Tibial nerve (tissue), 4 donors: ENCODE measurements at regions not wholly inside any gene's neighbourhood (a gene's known extent, or its start where the extent isn't known, plus 50 kb on each side); places are given as distances from the start of the nearest gene placed in this dataset.

Source experiments
- DNase-seq, 2 donors: peaks; one replicate each; pipeline ENCODE4 v3.0.0-alpha.2; 2019; ENCODE audit warnings: low spot score in 2 of 2
- H3K27ac ChIP-seq, 4 donors: fragments of 200-600 bp; sonication (generic) in 3 of 4; one replicate each; pipeline ENCODE4 v1.5.1; 2017 to 2019; ENCODE audit warnings: mild to moderate bottlenecking in 1 of 4
- H3K27me3 ChIP-seq, 2 donors: fragments of 200-600 bp; sonication (generic) in 1 of 2; one replicate each; pipeline versions ENCODE4 v1.5.1 to v1.6.0; 2017 to 2019
- H3K36me3 ChIP-seq, 3 donors: fragments of 200-600 bp; sonication (generic); one replicate each; pipeline ENCODE4 v1.5.1; 2018 to 2019
- H3K4me1 ChIP-seq, 4 donors: fragments of 200-600 bp; sonication (generic) in 3 of 4; one replicate each; pipeline ENCODE4 v1.5.1; 2017 to 2019
- H3K4me3 ChIP-seq, 4 donors: fragments of 200-600 bp; sonication (generic) in 3 of 4; one replicate each; pipeline ENCODE4 v1.5.1; 2017 to 2019; ENCODE audit warnings: mild to moderate bottlenecking in 1 of 4, moderate library complexity in 1 of 4
- H3K9me3 ChIP-seq, 4 donors: fragments of 200-600 bp; sonication (generic) in 3 of 4; one replicate each; pipeline ENCODE4 v1.5.1; 2017 to 2019
- CTCF ChIP-seq, 5 experiments: fragments of 200-600 bp in 3 of 5; fragments of 450-650 bp in 2 of 5; sonication (generic) in 3 of 5; IDR thresholded peaks; one replicate each; pipeline ENCODE4 v1.5.1; 2016 to 2019; ENCODE audit warnings: antibody characterized with exemption in 5 of 5, mild to moderate bottlenecking in 3 of 5, moderate library complexity in 2 of 5
- EP300 ChIP-seq, 2 donors: sonication (generic); formaldehyde crosslinking; IDR thresholded peaks; one replicate each; pipeline ENCODE4 v1.6.1; 2017; ENCODE audit warnings: antibody characterized with exemption in 2 of 2, mild to moderate bottlenecking in 1 of 2
- POLR2A ChIP-seq, 2 donors: fragments of 450-650 bp; IDR thresholded peaks; one replicate each; pipeline ENCODE4 v1.6.1; 2017; ENCODE audit warnings: antibody characterized with exemption in 2 of 2, mild to moderate bottlenecking in 2 of 2, moderate library complexity in 2 of 2
- WGBS, 2 donors: methylation state at CpG; one replicate each; pipeline ENCODE4 v1.1.5; 2018; 5-methylcytosine and 5-hydroxymethylcytosine counted together

- Histone ChIP-seq H3K27me3 (no peaks in the 10 kb centered on the region), H3K4me3 (no peak overlapping the region), H3K27ac (no peak overlapping the region), H3K36me3 (no peaks in the 10 kb centered on the region), H3K4me1 (no peaks in the 10 kb centered on the region), H3K9me3 (no peaks in the 10 kb centered on the region)
- WGBS, 2 donors, result 77 to 83% methylated on average over 5 of the region's 5 CpGs
- no peak for DNase-seq
- no peak for TF ChIP-seq POLR2A (IDR thresholded peaks at IDR 0.05)
- no peak for TF ChIP-seq CTCF (IDR thresholded peaks at IDR 0.05)
- no peak for TF ChIP-seq EP300 (IDR thresholded peaks at IDR 0.05)
Measured at GRCh38 chr12:30484658-30485057, 211.0 kb downstream of the IPO8 start.

GRCh38 chr12:30482650-30483049, 213.0 kb downstream of the IPO8 start:
- no peak for DNase-seq
- no peaks in the 10 kb centered on the region for H3K9me3 ChIP-seq
- H3K4me1 ChIP-seq, result no peaks in the 10 kb centered on the region
- H3K4me3 ChIP-seq, result no peak overlapping the region
- no peaks in the 10 kb centered on the region for H3K36me3 ChIP-seq
- H3K27ac ChIP-seq, result no peak overlapping the region
- no peaks in the 10 kb centered on the region for H3K27me3 ChIP-seq
- TF ChIP-seq POLR2A (IDR thresholded peaks at IDR 0.05) (no peak), CTCF (IDR thresholded peaks at IDR 0.05) (no peak), EP300 (IDR thresholded peaks at IDR 0.05) (no peak)
- WGBS, 2 donors, result 74 to 79% methylated on average over 1 of the region's 1 CpG

- TF ChIP-seq POLR2A (IDR thresholded peaks at IDR 0.05) (no peak), EP300 (IDR thresholded peaks at IDR 0.05) (no peak), CTCF (IDR thresholded peaks at IDR 0.05) (no peak)
- 75 to 78% methylated on average over 2 of the region's 2 CpGs for WGBS, 2 donors
- no peak for DNase-seq
- Histone ChIP-seq H3K36me3 (no peaks in the 10 kb centered on the region), H3K27me3 (no peaks in the 10 kb centered on the region), H3K27ac (no peak overlapping the region), H3K4me1 (no peaks in the 10 kb centered on the region), H3K9me3 (peaks cover 0 to 12% (median 0%) of the 10 kb centered on the region in 4 donors), H3K4me3 (no peak overlapping the region)
Measured at GRCh38 chr12:30473274-30473673, 222.4 kb downstream of the IPO8 start.

- Histone ChIP-seq H3K4me3 (no peak overlapping the region), H3K9me3 (peaks cover 0 to 7% (median 0%) of the 10 kb centered on the region in 4 donors), H3K4me1 (no peaks in the 10 kb centered on the region), H3K27me3 (no peaks in the 10 kb centered on the region), H3K27ac (no peak overlapping the region), H3K36me3 (no peaks in the 10 kb centered on the region)
- TF ChIP-seq POLR2A (IDR thresholded peaks at IDR 0.05) (no peak), CTCF (IDR thresholded peaks at IDR 0.05) (no peak), EP300 (IDR thresholded peaks at IDR 0.05) (no peak)
- WGBS, 2 donors, result 52 to 54% methylated on average over 4 of the region's 4 CpGs
- DNase-seq, result no peak
Measured at GRCh38 chr12:30466093-30466585, 229.5 kb downstream of the IPO8 start.

GRCh38 chr12:30463636-30464035, 232.0 kb downstream of the IPO8 start:
- WGBS, 2 donors, result 65 to 94% methylated on average over 2 of the region's 2 CpGs
- TF ChIP-seq CTCF (IDR thresholded peaks at IDR 0.05) (no peak), EP300 (IDR thresholded peaks at IDR 0.05) (no peak), POLR2A (IDR thresholded peaks at IDR 0.05) (no peak)
- no peaks in the 10 kb centered on the region for H3K27me3 ChIP-seq
- no peak for DNase-seq
- H3K9me3 ChIP-seq, result no peaks in the 10 kb centered on the region
- H3K4me1 ChIP-seq, result no peaks in the 10 kb centered on the region
- H3K4me3 ChIP-seq, result no peak overlapping the region
- H3K27ac ChIP-seq, result no peak overlapping the region
- H3K36me3 ChIP-seq, result no peaks in the 10 kb centered on the region
